Tibial nerve (tissue), 4 donors: ENCODE measurements at regions not wholly inside any gene's neighbourhood (a gene's known extent, or its start where the extent isn't known, plus 50 kb on each side); places are given as distances from the start of the nearest gene placed in this dataset.

Experiments used
- CTCF ChIP-seq, 5 experiments: fragments of 200-600 bp in 3 of 5; fragments of 450-650 bp in 2 of 5; sonication (generic) in 3 of 5; IDR thresholded peaks; one replicate each; pipeline ENCODE4 v1.5.1; 2016 to 2019; ENCODE audit warnings: antibody characterized with exemption in 5 of 5, mild to moderate bottlenecking in 3 of 5, moderate library complexity in 2 of 5
- EP300 ChIP-seq, 2 donors: sonication (generic); formaldehyde crosslinking; IDR thresholded peaks; one replicate each; pipeline ENCODE4 v1.6.1; 2017; ENCODE audit warnings: antibody characterized with exemption in 2 of 2, mild to moderate bottlenecking in 1 of 2
- POLR2A ChIP-seq, 2 donors: fragments of 450-650 bp; IDR thresholded peaks; one replicate each; pipeline ENCODE4 v1.6.1; 2017; ENCODE audit warnings: antibody characterized with exemption in 2 of 2, mild to moderate bottlenecking in 2 of 2, moderate library complexity in 2 of 2

DNA sequence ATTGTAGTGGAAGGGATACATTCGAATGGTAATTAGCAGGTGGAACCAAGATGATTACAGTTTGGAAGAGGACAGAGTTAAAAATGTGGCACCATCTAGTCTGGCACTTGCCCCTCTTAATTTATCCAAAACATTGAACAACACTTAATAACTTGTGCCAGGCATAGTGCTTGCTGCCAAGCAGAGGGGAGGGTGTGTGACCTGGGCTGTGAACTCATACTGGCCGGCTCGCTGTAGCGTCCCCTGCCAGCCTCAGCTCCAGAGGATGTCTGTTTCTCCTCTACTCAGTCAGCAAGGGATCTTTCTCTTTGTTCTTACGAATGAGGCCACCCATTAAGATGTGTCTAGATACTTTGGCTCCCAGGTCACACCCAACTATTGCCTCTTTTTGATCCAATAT is 179.4 kb upstream of the INHBA start:
- TF ChIP-seq CTCF (IDR thresholded peaks at IDR 0.05) = no peak
- no peak for TF ChIP-seq POLR2A (IDR thresholded peaks at IDR 0.05)
- TF ChIP-seq EP300 (IDR thresholded peaks at IDR 0.05) = no peak
